ENCODE measurements at regions not wholly inside any gene's neighbourhood (a gene's known extent, or its start where the extent isn't known, plus 50 kb on each side); places are given as distances from the start of the nearest gene placed in this dataset.

- 70% methylated on average over 1 of the region's 1 CpG for WGBS (ENCODE audit: insufficient coverage, low coverage, low lambda C conversion rate, missing lambda C conversion rate)
- ATAC-seq (no peak), DNase-seq (no peak)
- H3K27me3 ChIP-seq: no peaks in the 10 kb centered on the region
- intact Hi-C loops (cut with DNase I): no loop called here
- no peak overlapping the region for H3K27ac ChIP-seq
- no peaks in the 10 kb centered on the region for H3K9me3 ChIP-seq
- TF ChIP-seq CTCF (IDR thresholded peaks at IDR 0.05) (no peak), POLR2A (IDR thresholded peaks at IDR 0.05) (no peak)
- H3K4me1 ChIP-seq: no peaks in the 10 kb centered on the region
- H3K36me3 ChIP-seq: no peaks in the 10 kb centered on the region
- H3K4me3 ChIP-seq: no peak overlapping the region
These were observed 387.6 kb upstream of the ZFP42 start for GRCh38 chr4:187608001-187608421.

GRCh38 chr4:187612301-187612700, 383.3 kb upstream of the ZFP42 start:
- no peak overlapping the region for H3K4me3 ChIP-seq
- no peaks in the 10 kb centered on the region for H3K9me3 ChIP-seq
- 60% methylated on average over 8 of the region's 8 CpGs for WGBS (ENCODE audit: insufficient coverage, low coverage, low lambda C conversion rate, missing lambda C conversion rate)
- H3K4me1 ChIP-seq: no peaks in the 10 kb centered on the region
- no peaks in the 10 kb centered on the region for H3K36me3 ChIP-seq
- no peak for ATAC-seq
- no peak overlapping the region for H3K27ac ChIP-seq
- H3K27me3 ChIP-seq: no peaks in the 10 kb centered on the region
- no peak for DNase-seq
- intact Hi-C loops (cut with DNase I): no loop called here
- TF ChIP-seq POLR2A (IDR thresholded peaks at IDR 0.05): no peak
- TF ChIP-seq CTCF (IDR thresholded peaks at IDR 0.05): no peak

- 79% methylated on average over 25 of the region's 46 CpGs for WGBS (ENCODE audit: insufficient coverage, low coverage, low lambda C conversion rate, missing lambda C conversion rate)
- no peak for ATAC-seq
These were observed 382.3 kb upstream of the ZFP42 start for GRCh38 chr4:187613089-187613839.

GRCh38 chr4:187615972-187616371, 379.6 kb upstream of the ZFP42 start:
- no peaks in the 10 kb centered on the region for H3K27me3 ChIP-seq
- DNase-seq (no peak), ATAC-seq (no peak)
- 17% methylated on average over 1 of the region's 1 CpG for WGBS (ENCODE audit: insufficient coverage, low coverage, low lambda C conversion rate, missing lambda C conversion rate)
- no peaks in the 10 kb centered on the region for H3K9me3 ChIP-seq
- no peak overlapping the region for H3K4me3 ChIP-seq
- H3K27ac ChIP-seq: no peak overlapping the region
- H3K36me3 ChIP-seq: no peaks in the 10 kb centered on the region
- intact Hi-C loops (cut with DNase I): no loop called here
- TF ChIP-seq POLR2A (IDR thresholded peaks at IDR 0.05) (no peak), CTCF (IDR thresholded peaks at IDR 0.05) (no peak)
- H3K4me1 ChIP-seq: no peaks in the 10 kb centered on the region

More at GRCh38 chr4:187613089-187613839, 382.3 kb upstream of the ZFP42 start:
- H3K4me3 ChIP-seq: no peak overlapping the region
- no peak for DNase-seq
- H3K4me1 ChIP-seq: no peaks in the 10 kb centered on the region
- TF ChIP-seq POLR2A (IDR thresholded peaks at IDR 0.05): no peak
- no peak for TF ChIP-seq CTCF (IDR thresholded peaks at IDR 0.05)
- H3K36me3 ChIP-seq: no peaks in the 10 kb centered on the region
- H3K27ac ChIP-seq: no peak overlapping the region
- intact Hi-C loops (cut with DNase I): no loop called here
- H3K9me3 ChIP-seq: no peaks in the 10 kb centered on the region
- no peaks in the 10 kb centered on the region for H3K27me3 ChIP-seq
